ENCODE measurements at regions not wholly inside any gene's neighbourhood (a gene's known extent, or its start where the extent isn't known, plus 50 kb on each side); places are given as distances from the start of the nearest gene placed in this dataset.

DNA sequence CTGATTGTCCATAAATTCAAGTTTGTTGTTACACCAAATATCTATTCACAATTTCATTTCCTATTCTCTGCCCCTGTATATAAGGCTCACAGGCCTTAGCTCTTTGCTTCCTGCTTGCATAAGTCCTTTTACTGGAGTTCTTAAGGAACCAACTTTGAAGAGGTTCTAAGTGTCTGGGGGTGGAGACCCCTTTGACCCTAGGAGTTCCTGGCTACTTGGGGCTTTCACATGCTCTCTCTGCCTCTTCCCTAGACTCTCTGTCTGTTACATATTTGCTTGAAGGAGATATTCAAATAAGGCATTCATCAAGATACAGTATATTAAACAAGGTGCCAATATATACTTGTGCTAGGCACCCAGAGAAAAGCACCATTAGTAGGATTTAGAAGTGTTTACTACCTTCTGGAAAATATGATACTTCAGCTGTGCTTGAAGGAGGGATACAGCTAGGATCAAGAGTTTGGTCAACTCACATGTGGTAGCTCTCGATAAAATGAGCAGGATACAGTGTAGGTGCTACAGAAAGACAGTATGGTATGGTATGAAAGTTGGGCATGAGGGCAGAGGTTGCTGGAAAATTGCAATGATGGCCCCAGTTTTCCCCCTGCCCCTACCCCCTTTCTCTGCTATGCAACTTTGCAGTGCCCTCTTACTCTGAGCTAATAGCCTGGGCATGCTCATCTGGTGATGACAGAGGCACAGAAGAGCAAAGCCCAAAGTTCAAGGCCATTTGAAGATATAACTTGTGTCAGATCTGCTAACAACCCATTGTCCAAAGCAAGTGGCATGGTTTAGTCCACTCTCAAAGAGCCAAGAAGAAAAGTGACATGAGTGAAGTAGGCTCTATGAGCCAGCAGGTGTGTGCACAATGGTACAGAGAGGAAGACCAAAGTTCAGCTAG lies 107.6 kb upstream of the CPEB2 start:
- no peak overlapping the region for H4K12ac ChIP-seq (ENCODE audit: low read depth, low read length)
- H4K91ac ChIP-seq (ENCODE audit: low read depth, low read length), result no peak overlapping the region
- H3K79me1 ChIP-seq (ENCODE audit: low read length), result no peaks in the 10 kb centered on the region
- no peak overlapping the region for H3K4me3 ChIP-seq (ENCODE audit: low read depth, low read length)
- no peak overlapping the region for H2BK5ac ChIP-seq (ENCODE audit: low read depth, low read length, poor library complexity)
- H3K4ac ChIP-seq (ENCODE audit: low read depth, low read length), result no peak overlapping the region
- H2AFZ ChIP-seq (ENCODE audit: insufficient read depth, low read length, poor library complexity), result no peak overlapping the region
- H2AK5ac ChIP-seq (ENCODE audit: low read length), result no peak overlapping the region
- no peak overlapping the region for H4K8ac ChIP-seq (ENCODE audit: low read depth, low read length)
- H3K4me2 ChIP-seq (ENCODE audit: low read length), result no peak overlapping the region
- H3K9me3 ChIP-seq (ENCODE audit: insufficient read depth, low read depth, low read length), result no peaks in the 10 kb centered on the region
- H3K18ac ChIP-seq (ENCODE audit: low read length), result no peak overlapping the region
- H2BK120ac ChIP-seq (ENCODE audit: insufficient read depth, low read length, poor library complexity), result no peak overlapping the region
- H2BK12ac ChIP-seq (ENCODE audit: low read length), result no peak overlapping the region
- H3K36me3 ChIP-seq (ENCODE audit: control insufficient read depth in 1 of 2, insufficient read depth in 2 of 2, low read length in 2 of 2), result no peaks in the 10 kb centered on the region
- no peak overlapping the region for H3K23ac ChIP-seq (ENCODE audit: low read length)
- H3K27ac ChIP-seq (ENCODE audit: low read depth, low read length), result no peak overlapping the region
- no peak overlapping the region for H3K9ac ChIP-seq (ENCODE audit: low read length)
- no CpG with 5 or more reads among the region's 1 CpG for WGBS (ENCODE audit: extremely low coverage, insufficient coverage, insufficient read length)
- no peak for DNase-seq
- no peaks in the 10 kb centered on the region for H3K79me2 ChIP-seq (ENCODE audit: control insufficient read depth, insufficient read depth, low read length, poor library complexity)
- H3K4me1 ChIP-seq (ENCODE audit: control insufficient read depth in 1 of 2, insufficient read depth in 2 of 2, low read length in 2 of 2), result no peaks in the 10 kb centered on the region
- H3K27me3 ChIP-seq (ENCODE audit: insufficient read depth, low read length), result no peaks in the 10 kb centered on the region
- no peak overlapping the region for H3K14ac ChIP-seq (ENCODE audit: low read length)

DNA sequence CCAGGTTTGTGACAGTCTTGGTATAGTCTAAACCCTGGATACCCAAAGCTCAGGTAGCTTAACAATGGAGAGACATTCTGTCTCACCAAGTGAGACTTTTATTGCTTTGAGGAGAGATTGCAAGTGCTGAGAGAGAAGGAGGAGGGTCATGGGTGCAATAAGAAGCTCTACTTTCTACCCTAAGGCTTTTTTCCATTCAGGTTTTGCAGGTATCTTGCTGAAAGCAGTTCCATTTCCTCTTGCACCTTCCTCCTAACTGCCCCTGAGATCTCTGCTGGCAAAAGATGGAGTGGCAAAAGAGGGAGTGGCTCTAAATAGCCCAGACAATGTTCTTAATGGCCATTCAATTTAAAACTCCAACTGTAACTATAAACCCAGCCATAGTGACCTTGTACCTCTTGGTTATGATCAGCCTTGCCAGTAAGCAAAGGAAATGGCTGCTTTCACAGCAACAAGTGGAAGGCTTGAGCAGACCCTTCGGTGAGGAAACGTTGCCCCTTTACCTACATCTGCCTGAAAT lies 105.6 kb upstream of the CPEB2 start:
- no peaks in the 10 kb centered on the region for H3K9me3 ChIP-seq (ENCODE audit: insufficient read depth, low read depth, low read length)
- no CpG with 5 or more reads among the region's 2 CpGs for WGBS (ENCODE audit: extremely low coverage, insufficient coverage, insufficient read length)
- H3K18ac ChIP-seq (ENCODE audit: low read length), result no peak overlapping the region
- H3K4me3 ChIP-seq (ENCODE audit: low read depth, low read length), result no peak overlapping the region
- H2BK120ac ChIP-seq (ENCODE audit: insufficient read depth, low read length, poor library complexity), result no peak overlapping the region
- no peak overlapping the region for H4K12ac ChIP-seq (ENCODE audit: low read depth, low read length)
- H3K23ac ChIP-seq (ENCODE audit: low read length), result no peak overlapping the region
- H3K9ac ChIP-seq (ENCODE audit: low read length), result no peak overlapping the region
- H2BK5ac ChIP-seq (ENCODE audit: low read depth, low read length, poor library complexity), result no peak overlapping the region
- no peak overlapping the region for H2AFZ ChIP-seq (ENCODE audit: insufficient read depth, low read length, poor library complexity)
- no peaks in the 10 kb centered on the region for H3K36me3 ChIP-seq (ENCODE audit: control insufficient read depth in 1 of 2, insufficient read depth in 2 of 2, low read length in 2 of 2)
- H3K27me3 ChIP-seq (ENCODE audit: insufficient read depth, low read length), result no peaks in the 10 kb centered on the region
- no peak overlapping the region for H2AK5ac ChIP-seq (ENCODE audit: low read length)
- DNase-seq, result no peak
- no peak overlapping the region for H4K8ac ChIP-seq (ENCODE audit: low read depth, low read length)
- H3K27ac ChIP-seq (ENCODE audit: low read depth, low read length), result no peak overlapping the region
- no peak overlapping the region for H3K14ac ChIP-seq (ENCODE audit: low read length)
- no peaks in the 10 kb centered on the region for H3K4me1 ChIP-seq (ENCODE audit: control insufficient read depth in 1 of 2, insufficient read depth in 2 of 2, low read length in 2 of 2)
- H2BK12ac ChIP-seq (ENCODE audit: low read length), result no peak overlapping the region
- no peaks in the 10 kb centered on the region for H3K79me1 ChIP-seq (ENCODE audit: low read length)
- no peak overlapping the region for H3K4me2 ChIP-seq (ENCODE audit: low read length)
- no peaks in the 10 kb centered on the region for H3K79me2 ChIP-seq (ENCODE audit: control insufficient read depth, insufficient read depth, low read length, poor library complexity)
- no peak overlapping the region for H3K4ac ChIP-seq (ENCODE audit: low read depth, low read length)
- H4K91ac ChIP-seq (ENCODE audit: low read depth, low read length), result no peak overlapping the region

- H3K79me2 ChIP-seq (ENCODE audit: control insufficient read depth, insufficient read depth, low read length, poor library complexity), result no peaks in the 10 kb centered on the region
- H3K14ac ChIP-seq (ENCODE audit: low read length), result no peak overlapping the region
- H4K12ac ChIP-seq (ENCODE audit: low read depth, low read length), result no peak overlapping the region
- no peak overlapping the region for H4K8ac ChIP-seq (ENCODE audit: low read depth, low read length)
- H3K36me3 ChIP-seq (ENCODE audit: control insufficient read depth in 1 of 2, insufficient read depth in 2 of 2, low read length in 2 of 2), result no peaks in the 10 kb centered on the region
- no peak for DNase-seq
- no peak overlapping the region for H3K4me3 ChIP-seq (ENCODE audit: low read depth, low read length)
- no peaks in the 10 kb centered on the region for H3K4me1 ChIP-seq (ENCODE audit: control insufficient read depth in 1 of 2, insufficient read depth in 2 of 2, low read length in 2 of 2)
- H3K4me2 ChIP-seq (ENCODE audit: low read length), result no peak overlapping the region
- H4K91ac ChIP-seq (ENCODE audit: low read depth, low read length), result no peak overlapping the region
- no CpG with 5 or more reads among the region's 2 CpGs for WGBS (ENCODE audit: extremely low coverage, insufficient coverage, insufficient read length)
- no peak overlapping the region for H3K23ac ChIP-seq (ENCODE audit: low read length)
- H2BK5ac ChIP-seq (ENCODE audit: low read depth, low read length, poor library complexity), result no peak overlapping the region
- no peak overlapping the region for H3K9ac ChIP-seq (ENCODE audit: low read length)
- no peak overlapping the region for H2AK5ac ChIP-seq (ENCODE audit: low read length)
- no peak overlapping the region for H3K18ac ChIP-seq (ENCODE audit: low read length)
- no peak overlapping the region for H2AFZ ChIP-seq (ENCODE audit: insufficient read depth, low read length, poor library complexity)
- no peak overlapping the region for H2BK120ac ChIP-seq (ENCODE audit: insufficient read depth, low read length, poor library complexity)
- no peak overlapping the region for H3K4ac ChIP-seq (ENCODE audit: low read depth, low read length)
- no peaks in the 10 kb centered on the region for H3K27me3 ChIP-seq (ENCODE audit: insufficient read depth, low read length)
- no peak overlapping the region for H3K27ac ChIP-seq (ENCODE audit: low read depth, low read length)
- H3K79me1 ChIP-seq (ENCODE audit: low read length), result no peaks in the 10 kb centered on the region
- no peak overlapping the region for H2BK12ac ChIP-seq (ENCODE audit: low read length)
- no peaks in the 10 kb centered on the region for H3K9me3 ChIP-seq (ENCODE audit: insufficient read depth, low read depth, low read length)
These were observed 105.1 kb upstream of the CPEB2 start for GRCh38 chr4:14897217-14897616.

DNA sequence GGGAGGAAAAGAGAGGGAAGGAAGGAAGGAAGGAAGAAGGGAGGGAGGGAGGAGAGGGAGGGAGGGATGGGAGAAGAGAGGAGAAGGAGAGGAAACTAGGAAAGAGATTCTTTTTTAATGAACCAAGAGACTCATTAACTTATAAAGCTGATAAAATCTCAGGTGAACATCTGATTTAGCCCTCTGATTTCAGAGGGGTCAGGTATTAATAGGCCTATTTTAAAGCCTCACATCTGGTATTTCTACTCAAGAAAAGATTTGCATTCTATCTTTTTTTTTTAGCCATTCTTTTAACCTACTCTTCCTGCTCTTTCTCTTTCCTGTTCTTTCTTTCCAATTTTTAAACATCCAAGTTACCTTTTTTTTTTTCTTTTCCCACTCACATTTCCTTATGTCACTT lies 103.3 kb upstream of the CPEB2 start:
- no peak overlapping the region for H4K12ac ChIP-seq (ENCODE audit: low read depth, low read length)
- no peaks in the 10 kb centered on the region for H3K27me3 ChIP-seq (ENCODE audit: insufficient read depth, low read length)
- H2BK120ac ChIP-seq (ENCODE audit: insufficient read depth, low read length, poor library complexity), result no peak overlapping the region
- no peak overlapping the region for H2BK12ac ChIP-seq (ENCODE audit: low read length)
- no peak overlapping the region for H3K4ac ChIP-seq (ENCODE audit: low read depth, low read length)
- no peak overlapping the region for H3K4me3 ChIP-seq (ENCODE audit: low read depth, low read length)
- no peak for DNase-seq
- H3K9me3 ChIP-seq (ENCODE audit: insufficient read depth, low read depth, low read length), result no peaks in the 10 kb centered on the region
- H3K36me3 ChIP-seq (ENCODE audit: control insufficient read depth in 1 of 2, insufficient read depth in 2 of 2, low read length in 2 of 2), result no peaks in the 10 kb centered on the region
- no peak overlapping the region for H4K8ac ChIP-seq (ENCODE audit: low read depth, low read length)
- H2BK5ac ChIP-seq (ENCODE audit: low read depth, low read length, poor library complexity), result no peak overlapping the region
- no peaks in the 10 kb centered on the region for H3K79me2 ChIP-seq (ENCODE audit: control insufficient read depth, insufficient read depth, low read length, poor library complexity)
- no peak overlapping the region for H3K14ac ChIP-seq (ENCODE audit: low read length)
- no peaks in the 10 kb centered on the region for H3K4me1 ChIP-seq (ENCODE audit: control insufficient read depth in 1 of 2, insufficient read depth in 2 of 2, low read length in 2 of 2)
- H2AFZ ChIP-seq (ENCODE audit: insufficient read depth, low read length, poor library complexity), result no peak overlapping the region
- H4K91ac ChIP-seq (ENCODE audit: low read depth, low read length), result no peak overlapping the region
- no peak overlapping the region for H3K23ac ChIP-seq (ENCODE audit: low read length)
- no peak overlapping the region for H2AK5ac ChIP-seq (ENCODE audit: low read length)
- H3K18ac ChIP-seq (ENCODE audit: low read length), result no peak overlapping the region
- H3K9ac ChIP-seq (ENCODE audit: low read length), result no peak overlapping the region
- H3K4me2 ChIP-seq (ENCODE audit: low read length), result no peak overlapping the region
- H3K79me1 ChIP-seq (ENCODE audit: low read length), result no peaks in the 10 kb centered on the region
- no peak overlapping the region for H3K27ac ChIP-seq (ENCODE audit: low read depth, low read length)

All from trophoblast cell (in vitro differentiated cells and primary cell).